HG03520 (cell line): ENCODE measurements at regions not wholly inside any gene's neighbourhood (a gene's known extent, or its start where the extent isn't known, plus 50 kb on each side); places are given as distances from the start of the nearest gene placed in this dataset.
"Not testable (repeated sequence)": the region's sequence is repeated elsewhere in the genome, so short reads cannot be mapped to it uniquely, and the experiment has no call there.

Source experiments
- ATAC-seq: cut with Tn5 transposase; IDR thresholded peaks from one replicate; pipeline ENCODE4 v1.9.1; 2021; ENCODE audit warnings: mild to moderate bottlenecking, moderate library complexity; ENCODE audit not compliant: unreplicated experiment

DNA sequence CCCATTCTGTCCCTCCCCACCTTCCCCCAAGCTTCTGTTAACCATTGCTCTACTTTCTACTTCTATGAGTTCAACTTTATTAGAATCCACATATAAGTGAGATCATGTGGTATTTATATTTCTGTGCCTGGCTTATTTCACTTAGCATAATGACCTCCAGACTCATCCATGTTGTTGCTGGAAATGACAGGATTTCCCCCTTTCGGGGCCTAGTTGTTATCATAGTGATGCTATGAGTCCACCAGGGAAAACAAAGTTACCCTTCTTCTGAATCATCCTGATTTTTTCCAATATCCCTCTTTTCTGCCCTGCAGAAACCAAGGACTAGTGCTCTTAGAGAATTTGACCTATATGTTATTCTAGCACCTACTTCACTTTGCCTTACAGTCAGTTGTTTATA, 53.2 kb upstream of the TERB2 start:
- ATAC-seq = not testable (repeated sequence)

DNA sequence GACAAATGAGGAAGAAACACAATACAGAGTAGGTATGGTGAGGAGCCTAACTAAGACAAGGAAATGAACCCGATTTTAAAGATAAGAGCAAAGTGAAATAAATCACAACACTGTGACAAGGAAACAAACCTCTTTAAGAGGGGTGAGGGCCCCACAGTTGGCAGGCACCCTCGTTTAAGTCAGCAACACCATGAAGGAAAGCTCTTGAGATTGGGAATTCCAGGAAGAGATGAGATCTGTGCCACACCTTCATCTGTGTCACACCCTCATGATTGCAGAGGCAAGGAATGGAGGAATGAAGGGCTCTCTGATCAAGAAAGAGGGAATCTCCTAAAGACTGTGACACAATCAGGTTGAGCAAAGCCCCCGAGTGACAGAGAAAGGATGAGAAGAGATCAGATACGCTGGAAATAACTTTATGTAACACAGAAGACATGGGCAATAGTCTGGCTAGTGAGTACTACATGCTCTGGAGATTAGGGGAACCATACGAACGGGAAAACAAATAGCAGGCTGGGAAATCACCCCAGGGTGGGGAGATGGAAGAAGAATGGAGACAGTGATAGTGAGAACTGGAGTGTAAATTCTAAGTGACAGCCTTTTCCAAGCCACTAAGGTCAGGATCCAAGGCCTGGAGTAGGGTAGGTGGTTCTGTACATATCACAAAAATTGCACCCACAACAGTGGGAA, 51.7 kb upstream of the TERB2 start:
- not testable (repeated sequence) for ATAC-seq
